ENCODE measurements at regions not wholly inside any gene's neighbourhood (a gene's known extent, or its start where the extent isn't known, plus 50 kb on each side); places are given as distances from the start of the nearest gene placed in this dataset.

GRCh38 chr3:197369545-197369944 lies 71.1 kb upstream of the DLG1 start:
- FAIRE-seq, result no peak
- H3K79me1 ChIP-seq (ENCODE audit: low read depth, low read length), result no peaks in the 10 kb centered on the region; the same call in 1 of the 2 replicates
- no peak overlapping the region for H2BK15ac ChIP-seq (ENCODE audit: low read length)
- no peak overlapping the region for H2BK20ac ChIP-seq (ENCODE audit: low read length)
- H3K79me2 ChIP-seq (ENCODE audit: control insufficient read depth in 1 of 2, insufficient read depth in 2 of 2, low read length in 2 of 2), result no peaks in the 10 kb centered on the region
- WGBS, 2 experiments (ENCODE audit: extremely low coverage in 1 of 2, insufficient coverage in 1 of 2, insufficient read length in 1 of 2, insufficient replicate concordance in 2 of 2, low coverage in 1 of 2, low lambda C conversion rate in 2 of 2, missing lambda C conversion rate in 1 of 2), result no CpG with 5 or more reads among the region's 2 CpGs
- H3K4me2 ChIP-seq (ENCODE audit: insufficient read depth in 1 of 2, low read depth in 2 of 2, low read length in 2 of 2), result no peak overlapping the region
- H3K27ac ChIP-seq (ENCODE audit: low read depth, low read length), result no peak overlapping the region
- no peak overlapping the region for H3K56ac ChIP-seq (replicated peaks; ENCODE audit: insufficient read length, low read depth, low read length)
- no peaks in the 10 kb centered on the region for H3K36me3 ChIP-seq (ENCODE audit: control insufficient read depth in 2 of 4, insufficient read depth in 4 of 4, low read length in 3 of 4)
- no peaks in the 10 kb centered on the region; a peak in 1 of 7 replicates for H3K27me3 ChIP-seq (replicated peaks in 1 of 4; ENCODE audit: control insufficient read depth in 3 of 4, extremely low read depth in 1 of 4, insufficient read depth in 3 of 4, low read length in 3 of 4)
- no peaks in the 10 kb centered on the region for H3K9me3 ChIP-seq (ENCODE audit: insufficient read depth in 2 of 2, low read depth in 1 of 2, low read length in 1 of 2)
- H3K18ac ChIP-seq (ENCODE audit: extremely low read depth, low read length), result no peak overlapping the region
- H4K8ac ChIP-seq (ENCODE audit: extremely low read depth, insufficient read depth, low read length), result no peak overlapping the region
- no peak for DNase-seq (ENCODE audit: low read depth in 1 of 2, low spot score in 2 of 2)
- H3K9ac ChIP-seq (replicated peaks in 1 of 4; ENCODE audit: extremely low read depth in 1 of 4, low read depth in 3 of 4, low read length in 3 of 4), result no peak overlapping the region
- no peaks in the 10 kb centered on the region for H3K23me2 ChIP-seq (ENCODE audit: low read depth, low read length)
- H3K4ac ChIP-seq (replicated peaks; ENCODE audit: insufficient read length, low read depth, low read length), result no peak overlapping the region
- peaks cover 0 to 16% (median 10%) of the 10 kb centered on the region in 4 experiments; a peak in 5 of 7 replicates for H3K4me1 ChIP-seq (replicated peaks in 1 of 4; ENCODE audit: control insufficient read depth in 3 of 4, insufficient read depth in 4 of 4, low read length in 3 of 4)
- H2BK120ac ChIP-seq (replicated peaks; ENCODE audit: low read depth, low read length), result no peak overlapping the region
- no peak overlapping the region for H3K14ac ChIP-seq (ENCODE audit: insufficient read length)
- no peak overlapping the region for H2BK5ac ChIP-seq (ENCODE audit: low read depth, low read length)
- H4K20me1 ChIP-seq (replicated peaks in 1 of 2; ENCODE audit: control insufficient read depth in 1 of 2, insufficient read depth in 2 of 2, low read length in 2 of 2), result no peaks in the 10 kb centered on the region
- no peak overlapping the region for H2AFZ ChIP-seq (ENCODE audit: low read length)
- H4K5ac ChIP-seq (ENCODE audit: insufficient read length, low read depth, low read length), result no peak overlapping the region
- H2AK5ac ChIP-seq (ENCODE audit: low read depth, low read length), result no peak overlapping the region
- no peak overlapping the region for H4K91ac ChIP-seq (replicated peaks; ENCODE audit: insufficient read length, low read length)
- H3K4me3 ChIP-seq (ENCODE audit: extremely low read depth in 1 of 4, insufficient read depth in 2 of 4, low read depth in 3 of 4, low read length in 4 of 4), result no peak overlapping the region
- CTCF ChIA-PET (ENCODE audit: partially characterized antibody), result interaction anchor here (1.7 to 2.6 kb wide), 2 partner anchors 16 to 133 kb away, joined by 4 to 12 read pairs; no protein-coding TSS in a partner anchor
- POLR2A ChIA-PET (ENCODE audit: partially characterized antibody), result no interaction called here
- 0 out of 2 replicates have a peak overlapping the region, but pooled peaks have one; percentile 18 for H2BK12ac ChIP-seq (ENCODE audit: low read depth, low read length)
- H3K23ac ChIP-seq (ENCODE audit: insufficient read length), result no peak overlapping the region
- TF ChIP-seq GABPA (IDR thresholded peaks at IDR 0.05; ENCODE audit: borderline replicate concordance, insufficient read depth, low read length) (no peak), CEBPB (IDR thresholded peaks at IDR 0.05; ENCODE audit: low read depth, low read length) (no peak), CBX5 (IDR thresholded peaks at IDR 0.05; ENCODE audit: low read depth, low read length) (no peak), CTCF (IDR thresholded peaks at IDR 0.05; ENCODE audit: control extremely low read depth in 1 of 3, insufficient read depth in 1 of 3, low read depth in 1 of 3, low read length in 3 of 3) (no peak), TAF7 (optimal IDR thresholded peaks at IDR 0.05; ENCODE audit: borderline replicate concordance, low read depth, low read length) (no peak), KDM4A (IDR thresholded peaks at IDR 0.05; ENCODE audit: low read depth, low read length, severe bottlenecking) (no peak), RXRA (IDR thresholded peaks at IDR 0.05; ENCODE audit: insufficient read depth, low read depth, low read length) (no peak), KDM5A (IDR thresholded peaks at IDR 0.05; ENCODE audit: low read length) (no peak), ATF3 (IDR thresholded peaks at IDR 0.05; ENCODE audit: insufficient read depth, low read depth, low read length) (no peak), POU5F1 (IDR thresholded peaks at IDR 0.05; ENCODE audit: low read depth, low read length) (no peak), SAP30 (IDR thresholded peaks at IDR 0.05; ENCODE audit: insufficient read depth, insufficient replicate concordance, low read length) (no peak)

All from H1 (cell line).